ENCODE measurements at regions not wholly inside any gene's neighbourhood (a gene's known extent, or its start where the extent isn't known, plus 50 kb on each side); places are given as distances from the start of the nearest gene placed in this dataset.

GRCh38 chr3:18713577-18713951, 288.4 kb upstream of the SATB1 start:
- TF ChIP-seq EZH2 (IDR thresholded peaks at IDR 0.05; ENCODE audit: low read length) (no peak), CTCF (optimal IDR thresholded peaks at IDR 0.05 in 1 of 3, IDR thresholded peaks at IDR 0.05 in 1 of 3, conservative IDR thresholded peaks at IDR 0.05 in 1 of 3; ENCODE audit: extremely low read depth in 1 of 3, insufficient read depth in 2 of 3, low read length in 3 of 3) (no peak)

Measured in keratinocyte (primary cell).